ENCODE measurements at regions not wholly inside any gene's neighbourhood (a gene's known extent, or its start where the extent isn't known, plus 50 kb on each side); places are given as distances from the start of the nearest gene placed in this dataset.

- TF ChIP-seq, protein P1, sequence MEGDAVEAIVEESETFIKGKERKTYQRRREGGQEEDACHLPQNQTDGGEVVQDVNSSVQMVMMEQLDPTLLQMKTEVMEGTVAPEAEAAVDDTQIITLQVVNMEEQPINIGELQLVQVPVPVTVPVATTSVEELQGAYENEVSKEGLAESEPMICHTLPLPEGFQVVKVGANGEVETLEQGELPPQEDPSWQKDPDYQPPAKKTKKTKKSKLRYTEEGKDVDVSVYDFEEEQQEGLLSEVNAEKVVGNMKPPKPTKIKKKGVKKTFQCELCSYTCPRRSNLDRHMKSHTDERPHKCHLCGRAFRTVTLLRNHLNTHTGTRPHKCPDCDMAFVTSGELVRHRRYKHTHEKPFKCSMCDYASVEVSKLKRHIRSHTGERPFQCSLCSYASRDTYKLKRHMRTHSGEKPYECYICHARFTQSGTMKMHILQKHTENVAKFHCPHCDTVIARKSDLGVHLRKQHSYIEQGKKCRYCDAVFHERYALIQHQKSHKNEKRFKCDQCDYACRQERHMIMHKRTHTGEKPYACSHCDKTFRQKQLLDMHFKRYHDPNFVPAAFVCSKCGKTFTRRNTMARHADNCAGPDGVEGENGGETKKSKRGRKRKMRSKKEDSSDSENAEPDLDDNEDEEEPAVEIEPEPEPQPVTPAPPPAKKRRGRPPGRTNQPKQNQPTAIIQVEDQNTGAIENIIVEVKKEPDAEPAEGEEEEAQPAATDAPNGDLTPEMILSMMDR (IDR thresholded peaks at IDR 0.05) = no peak
- no peak for TF ChIP-seq EZH2 (IDR thresholded peaks at IDR 0.05; ENCODE audit: borderline replicate concordance, insufficient read depth, low read depth, low read length, poor library complexity, severe bottlenecking)
Measured at GRCh38 chr3:163890661-163891060, 1187.6 kb downstream of the SI start.

All from B cell (primary cell).